ENCODE measurements at regions not wholly inside any gene's neighbourhood (a gene's known extent, or its start where the extent isn't known, plus 50 kb on each side); places are given as distances from the start of the nearest gene placed in this dataset.
"Not testable (repeated sequence)": the region's sequence is repeated elsewhere in the genome, so short reads cannot be mapped to it uniquely, and the experiment has no call there.

- H3K4me1 ChIP-seq (ENCODE audit: insufficient read depth, low read length), result no peaks in the 10 kb centered on the region
- peaks cover 1% of the 10 kb centered on the region; the same call in 1 of the 2 replicates for H3K9me3 ChIP-seq (ENCODE audit: control insufficient read depth, insufficient read depth, low read length)
- H3K9ac ChIP-seq (ENCODE audit: low read depth, low read length), result no peak overlapping the region
- no peaks in the 10 kb centered on the region for H3K36me3 ChIP-seq (ENCODE audit: insufficient read depth, low read length)
These were observed 453.4 kb upstream of the PODXL start for GRCh38 chr7:132009778-132010177.

GRCh38 chr7:132004529-132004928 lies 448.1 kb upstream of the PODXL start:
- Histone ChIP-seq H3K4me1 (ENCODE audit: insufficient read depth, low read length) (no peaks in the 10 kb centered on the region), H3K9me3 (ENCODE audit: control insufficient read depth, insufficient read depth, low read length) (no peaks in the 10 kb centered on the region), H3K9ac (ENCODE audit: low read depth, low read length) (no peak overlapping the region), H3K36me3 (ENCODE audit: insufficient read depth, low read length) (no peaks in the 10 kb centered on the region)

GRCh38 chr7:132002343-132002968 lies 446.0 kb upstream of the PODXL start:
- no peaks in the 10 kb centered on the region for H3K9me3 ChIP-seq (ENCODE audit: control insufficient read depth, insufficient read depth, low read length)

GRCh38 chr7:132001146-132001545 lies 444.7 kb upstream of the PODXL start:
- Histone ChIP-seq H3K4me1 (ENCODE audit: insufficient read depth, low read length) (no peaks in the 10 kb centered on the region), H3K9ac (ENCODE audit: low read depth, low read length) (no peak overlapping the region), H3K9me3 (ENCODE audit: control insufficient read depth, insufficient read depth, low read length) (no peaks in the 10 kb centered on the region), H3K36me3 (ENCODE audit: insufficient read depth, low read length) (no peaks in the 10 kb centered on the region)

More at GRCh38 chr7:132002343-132002968, 446.0 kb upstream of the PODXL start:
- Histone ChIP-seq H3K9ac (ENCODE audit: low read depth, low read length) (no peak overlapping the region), H3K4me1 (ENCODE audit: insufficient read depth, low read length) (no peaks in the 10 kb centered on the region), H3K36me3 (ENCODE audit: insufficient read depth, low read length) (no peaks in the 10 kb centered on the region)

- Histone ChIP-seq H3K4me1 (ENCODE audit: insufficient read depth, low read length) (0 out of 2 replicates have a peak, but pooled peaks cover 3% of the 10 kb centered on the region), H3K36me3 (ENCODE audit: insufficient read depth, low read length) (no peaks in the 10 kb centered on the region), H3K9ac (ENCODE audit: low read depth, low read length) (no peak overlapping the region), H3K9me3 (ENCODE audit: control insufficient read depth, insufficient read depth, low read length) (no peaks in the 10 kb centered on the region)
These were observed 442.8 kb upstream of the PODXL start for GRCh38 chr7:131999193-131999592.

- H3K4me1 ChIP-seq (ENCODE audit: insufficient read depth, low read length), result 0 out of 2 replicates have a peak, but pooled peaks cover 3% of the 10 kb centered on the region
- no peak overlapping the region for H3K9ac ChIP-seq (ENCODE audit: low read depth, low read length)
- H3K9me3 ChIP-seq (ENCODE audit: control insufficient read depth, insufficient read depth, low read length), result no peaks in the 10 kb centered on the region
- no peaks in the 10 kb centered on the region for H3K36me3 ChIP-seq (ENCODE audit: insufficient read depth, low read length)
These were observed 438.9 kb upstream of the PODXL start for GRCh38 chr7:131995324-131995723.

GRCh38 chr7:131981069-131981468 lies 424.6 kb upstream of the PODXL start:
- not testable (repeated sequence) for H3K4me1 ChIP-seq (ENCODE audit: insufficient read depth, low read length); H3K9ac ChIP-seq (ENCODE audit: low read depth, low read length); H3K36me3 ChIP-seq (ENCODE audit: insufficient read depth, low read length); H3K9me3 ChIP-seq (ENCODE audit: control insufficient read depth, insufficient read depth, low read length)

- H3K36me3 ChIP-seq (ENCODE audit: insufficient read depth, low read length); H3K9ac ChIP-seq (ENCODE audit: low read depth, low read length); H3K9me3 ChIP-seq (ENCODE audit: control insufficient read depth, insufficient read depth, low read length); H3K4me1 ChIP-seq (ENCODE audit: insufficient read depth, low read length): not testable (repeated sequence)
These were observed 421.7 kb upstream of the PODXL start for GRCh38 chr7:131978118-131978517.

GRCh38 chr7:131976411-131976810 lies 420.0 kb upstream of the PODXL start:
- peaks cover 8% of the 10 kb centered on the region; the same call in 1 of the 2 replicates for H3K4me1 ChIP-seq (ENCODE audit: insufficient read depth, low read length)
- H3K9me3 ChIP-seq (ENCODE audit: control insufficient read depth, insufficient read depth, low read length), result no peaks in the 10 kb centered on the region; the same call in 1 of the 2 replicates

GRCh38 chr7:131974671-131975070 lies 418.2 kb upstream of the PODXL start:
- H3K9me3 ChIP-seq (ENCODE audit: control insufficient read depth, insufficient read depth, low read length), result no peaks in the 10 kb centered on the region; the same call in 1 of the 2 replicates
- H3K4me1 ChIP-seq (ENCODE audit: insufficient read depth, low read length), result peaks cover 8% of the 10 kb centered on the region; the same call in 1 of the 2 replicates
- H3K36me3 ChIP-seq (ENCODE audit: insufficient read depth, low read length), result no peaks in the 10 kb centered on the region
- H3K9ac ChIP-seq (ENCODE audit: low read depth, low read length), result no peak overlapping the region

More at GRCh38 chr7:131976411-131976810, 420.0 kb upstream of the PODXL start:
- Histone ChIP-seq H3K36me3 (ENCODE audit: insufficient read depth, low read length) (no peaks in the 10 kb centered on the region), H3K9ac (ENCODE audit: low read depth, low read length) (no peak overlapping the region)

GRCh38 chr7:131972251-131972650 lies 415.8 kb upstream of the PODXL start:
- Histone ChIP-seq H3K36me3 (ENCODE audit: insufficient read depth, low read length) (no peaks in the 10 kb centered on the region), H3K9me3 (ENCODE audit: control insufficient read depth, insufficient read depth, low read length) (no peaks in the 10 kb centered on the region; the same call in 1 of the 2 replicates), H3K9ac (ENCODE audit: low read depth, low read length) (no peak overlapping the region), H3K4me1 (ENCODE audit: insufficient read depth, low read length) (peaks cover 8% of the 10 kb centered on the region; the same call in 1 of the 2 replicates)

- H3K9me3 ChIP-seq (ENCODE audit: control insufficient read depth, insufficient read depth, low read length), result no peaks in the 10 kb centered on the region
- H3K36me3 ChIP-seq (ENCODE audit: insufficient read depth, low read length), result no peaks in the 10 kb centered on the region
- H3K4me1 ChIP-seq (ENCODE audit: insufficient read depth, low read length), result peaks cover 8% of the 10 kb centered on the region; the same call in 1 of the 2 replicates
- H3K9ac ChIP-seq (ENCODE audit: low read depth, low read length), result no peak overlapping the region
These were observed 414.2 kb upstream of the PODXL start for GRCh38 chr7:131970602-131971001.

GRCh38 chr7:131969560-131969959 lies 413.1 kb upstream of the PODXL start:
- H3K9me3 ChIP-seq (ENCODE audit: control insufficient read depth, insufficient read depth, low read length), result no peaks in the 10 kb centered on the region
- H3K4me1 ChIP-seq (ENCODE audit: insufficient read depth, low read length), result peaks cover 8% of the 10 kb centered on the region; the same call in 1 of the 2 replicates
- no peaks in the 10 kb centered on the region for H3K36me3 ChIP-seq (ENCODE audit: insufficient read depth, low read length)
- H3K9ac ChIP-seq (ENCODE audit: low read depth, low read length), result no peak overlapping the region

- Histone ChIP-seq H3K4me1 (ENCODE audit: insufficient read depth, low read length) (peaks cover 1% of the 10 kb centered on the region; the same call in 1 of the 2 replicates), H3K9me3 (ENCODE audit: control insufficient read depth, insufficient read depth, low read length) (no peaks in the 10 kb centered on the region), H3K9ac (ENCODE audit: low read depth, low read length) (no peak overlapping the region), H3K36me3 (ENCODE audit: insufficient read depth, low read length) (no peaks in the 10 kb centered on the region)
These were observed 410.8 kb upstream of the PODXL start for GRCh38 chr7:131967216-131967730.

- no peaks in the 10 kb centered on the region for H3K36me3 ChIP-seq (ENCODE audit: insufficient read depth, low read length)
These were observed 407.8 kb upstream of the PODXL start for GRCh38 chr7:131964203-131964602.

More at GRCh38 chr7:131964203-131964602, 407.8 kb upstream of the PODXL start:
- Histone ChIP-seq H3K9me3 (ENCODE audit: control insufficient read depth, insufficient read depth, low read length) (no peaks in the 10 kb centered on the region), H3K4me1 (ENCODE audit: insufficient read depth, low read length) (no peaks in the 10 kb centered on the region), H3K9ac (ENCODE audit: low read depth, low read length) (no peak overlapping the region)
